AG09319 (cell line): ENCODE measurements at regions not wholly inside any gene's neighbourhood (a gene's known extent, or its start where the extent isn't known, plus 50 kb on each side); places are given as distances from the start of the nearest gene placed in this dataset.
"Not testable (repeated sequence)": the region's sequence is repeated elsewhere in the genome, so short reads cannot be mapped to it uniquely, and the experiment has no call there.

Experiments used
- DNase-seq: peaks from one replicate; pipeline ENCODE4 v3.0.0-alpha.2; 2010; ENCODE audit warnings: low read depth; ENCODE audit errors: extremely low read depth
- TF ChIP-seq, protein P1 (sequence below): IDR thresholded peaks from 2 replicates; pipeline ENCODE4 v1.5.1; 2011; ENCODE audit warnings: low read depth, mild to moderate bottlenecking, inconsistent platforms, low read length, moderate library complexity

DNA sequence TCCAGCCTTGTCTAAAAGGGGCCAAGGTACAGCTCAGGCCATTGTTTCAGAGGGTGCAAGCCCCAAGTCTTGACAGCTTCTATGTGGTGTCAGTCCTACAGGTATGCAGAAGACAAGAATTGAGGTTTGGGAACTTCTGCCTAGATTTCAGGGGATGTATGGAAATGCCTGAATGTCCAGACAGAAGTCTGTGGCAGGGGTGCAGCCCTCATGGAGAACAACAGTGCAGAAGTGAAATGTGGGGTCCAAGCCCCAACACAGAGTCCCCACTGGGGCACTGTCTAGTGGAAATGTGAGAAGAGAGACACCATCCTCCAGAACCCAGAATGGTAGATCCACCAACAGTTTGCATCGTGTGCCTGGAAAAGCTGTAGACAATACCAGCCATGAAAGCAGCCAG lies 400.3 kb upstream of the CAMK1G start:
- TF ChIP-seq, protein P1, sequence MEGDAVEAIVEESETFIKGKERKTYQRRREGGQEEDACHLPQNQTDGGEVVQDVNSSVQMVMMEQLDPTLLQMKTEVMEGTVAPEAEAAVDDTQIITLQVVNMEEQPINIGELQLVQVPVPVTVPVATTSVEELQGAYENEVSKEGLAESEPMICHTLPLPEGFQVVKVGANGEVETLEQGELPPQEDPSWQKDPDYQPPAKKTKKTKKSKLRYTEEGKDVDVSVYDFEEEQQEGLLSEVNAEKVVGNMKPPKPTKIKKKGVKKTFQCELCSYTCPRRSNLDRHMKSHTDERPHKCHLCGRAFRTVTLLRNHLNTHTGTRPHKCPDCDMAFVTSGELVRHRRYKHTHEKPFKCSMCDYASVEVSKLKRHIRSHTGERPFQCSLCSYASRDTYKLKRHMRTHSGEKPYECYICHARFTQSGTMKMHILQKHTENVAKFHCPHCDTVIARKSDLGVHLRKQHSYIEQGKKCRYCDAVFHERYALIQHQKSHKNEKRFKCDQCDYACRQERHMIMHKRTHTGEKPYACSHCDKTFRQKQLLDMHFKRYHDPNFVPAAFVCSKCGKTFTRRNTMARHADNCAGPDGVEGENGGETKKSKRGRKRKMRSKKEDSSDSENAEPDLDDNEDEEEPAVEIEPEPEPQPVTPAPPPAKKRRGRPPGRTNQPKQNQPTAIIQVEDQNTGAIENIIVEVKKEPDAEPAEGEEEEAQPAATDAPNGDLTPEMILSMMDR: no peak
- no peak for DNase-seq

GRCh38 chr1:209187589-209187988 lies 395.9 kb upstream of the CAMK1G start:
- TF ChIP-seq, protein P1: no peak
- no peak for DNase-seq

DNA sequence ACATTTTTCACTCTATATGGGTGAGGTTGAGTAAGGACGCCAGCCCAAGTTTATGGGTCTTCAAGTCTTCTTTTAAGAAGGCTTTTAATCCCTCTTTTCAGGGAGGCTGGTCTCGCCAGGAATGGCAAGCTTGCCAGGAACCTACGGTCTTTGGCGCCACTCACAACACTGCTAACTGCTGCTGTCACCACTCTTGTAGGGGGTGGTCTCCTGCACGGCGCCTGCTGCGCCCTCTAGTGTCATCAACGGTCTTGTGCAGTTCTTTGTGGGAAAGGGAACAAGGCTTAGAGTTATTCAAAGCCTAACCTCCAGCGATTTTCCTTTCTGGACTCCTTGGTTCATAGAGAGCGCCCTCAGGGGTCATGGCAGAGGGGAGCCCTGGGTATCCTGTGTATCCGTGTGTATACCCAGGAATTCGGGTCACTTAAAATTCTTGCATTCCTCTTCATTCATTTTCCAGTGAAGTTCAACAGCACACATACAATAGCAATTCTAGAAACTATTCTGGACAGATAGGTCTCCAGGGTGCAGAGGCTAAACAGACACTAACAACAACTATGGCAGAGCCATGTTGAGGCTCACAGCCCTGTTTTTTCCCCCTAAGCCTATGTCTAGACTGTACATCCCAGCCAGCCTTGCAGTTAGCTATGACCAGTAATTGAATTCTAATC lies 392.8 kb upstream of the CAMK1G start:
- DNase-seq: no peak
- TF ChIP-seq, protein P1: peak; percentile 56

GRCh38 chr1:209191262-209191634 lies 392.3 kb upstream of the CAMK1G start:
- TF ChIP-seq, protein P1: no peak
- DNase-seq: no peak

- TF ChIP-seq, protein P1: no peak
- DNase-seq: no peak
Observed at GRCh38 chr1:209196140-209196539, 387.4 kb upstream of the CAMK1G start.

GRCh38 chr1:209198961-209199750 lies 384.4 kb upstream of the CAMK1G start:
- TF ChIP-seq, protein P1: no peak
- no peak for DNase-seq

DNA sequence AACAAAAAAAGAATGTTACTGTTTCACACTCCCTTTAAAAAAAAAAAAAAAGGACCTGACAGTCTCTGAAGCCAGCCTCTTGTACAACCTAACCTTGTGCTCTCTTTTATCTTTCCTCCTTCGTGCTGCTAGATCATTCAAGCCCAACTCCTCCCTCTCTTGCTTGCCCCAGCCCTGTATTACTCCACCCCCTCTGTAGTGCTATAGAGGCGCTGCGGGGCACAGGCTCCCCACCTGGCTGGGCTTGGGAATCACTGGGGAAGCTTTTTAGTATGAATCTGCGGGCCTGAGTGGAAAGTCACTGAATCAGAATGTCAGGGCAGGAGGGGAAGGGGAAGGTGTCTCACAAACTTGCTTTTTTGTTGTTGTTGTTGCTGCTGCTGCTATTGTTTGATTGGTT lies 383.7 kb upstream of the CAMK1G start:
- TF ChIP-seq, protein P1: no peak
- DNase-seq: no peak

DNA sequence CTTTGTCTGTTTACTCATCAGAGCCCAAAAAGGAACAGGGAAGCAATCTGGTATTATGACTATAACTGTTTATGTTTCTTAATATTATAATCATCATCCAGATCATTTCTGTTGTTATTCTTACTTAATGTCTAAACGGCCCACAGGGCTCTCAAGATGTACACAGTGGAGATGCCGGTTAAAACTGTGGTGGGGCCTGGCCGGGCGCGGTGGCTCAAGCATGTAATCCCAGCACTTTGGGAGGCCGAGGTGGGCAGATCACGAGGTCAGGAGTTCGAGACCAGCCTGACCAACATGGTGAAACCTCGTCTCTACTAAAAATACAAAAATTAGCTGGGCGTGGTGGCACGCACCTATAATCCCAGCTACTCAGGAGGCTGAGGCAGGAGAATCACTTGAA lies 381.2 kb upstream of the CAMK1G start:
- not testable (repeated sequence) for DNase-seq
